Mesenchymal stem cell (in vitro differentiated cells and primary cell): ENCODE measurements at regions not wholly inside any gene's neighbourhood (a gene's known extent, or its start where the extent isn't known, plus 50 kb on each side); places are given as distances from the start of the nearest gene placed in this dataset.
A peak's percentile ranks its signal among the peaks of the same experiment; 100 is the strongest.
"Not testable (repeated sequence)": the region's sequence is repeated elsewhere in the genome, so short reads cannot be mapped to it uniquely, and the experiment has no call there.

Experiments
- DNase-seq: peaks from one replicate; pipeline ENCODE4 v3.0.0-alpha.2; 2013
- H2AFZ ChIP-seq: one replicate; pipeline ENCODE4 v1.6.1; 2013; ENCODE audit warnings: low read depth, mild to moderate bottlenecking, control low read depth, inconsistent platforms, low read length, moderate library complexity
- H2AK5ac ChIP-seq: 2 replicates; pipeline ENCODE4 v1.6.1; 2013; ENCODE audit warnings: low read length, moderate library complexity, mild to moderate bottlenecking, inconsistent platforms; ENCODE audit not compliant: severe bottlenecking
- H2BK120ac ChIP-seq: one replicate; pipeline ENCODE4 v1.6.1; 2013; ENCODE audit warnings: low read depth, mild to moderate bottlenecking, inconsistent platforms, low read length, moderate library complexity
- H2BK12ac ChIP-seq, 2 experiments: one replicate each; pipeline ENCODE4 v1.6.1; 2013; ENCODE audit warnings: inconsistent platforms in 2 of 2, low read length in 2 of 2, mild to moderate bottlenecking in 2 of 2, moderate library complexity in 2 of 2, control low read depth in 1 of 2
- H2BK15ac ChIP-seq: one replicate; pipeline ENCODE4 v1.6.1; 2013; ENCODE audit warnings: mild to moderate bottlenecking, low read depth, inconsistent platforms; ENCODE audit not compliant: poor library complexity, severe bottlenecking
- H2BK5ac ChIP-seq: 2 replicates; pipeline ENCODE4 v1.6.1; 2013; ENCODE audit warnings: low read depth, mild to moderate bottlenecking, low read length, control low read depth, inconsistent platforms; ENCODE audit not compliant: poor library complexity, severe bottlenecking
- H3K14ac ChIP-seq, 2 experiments: one replicate each; pipeline ENCODE4 v1.6.1; 2013; ENCODE audit warnings: inconsistent platforms in 2 of 2, low read length in 2 of 2, control low read depth in 1 of 2, mild to moderate bottlenecking in 1 of 2, moderate library complexity in 1 of 2
- H3K18ac ChIP-seq, 2 experiments: one replicate each; pipeline ENCODE4 v1.6.1; 2013; ENCODE audit warnings: inconsistent platforms in 2 of 2, low read length in 2 of 2, control low read depth in 1 of 2, low read depth in 1 of 2, mild to moderate bottlenecking in 1 of 2
- H3K23ac ChIP-seq, 2 experiments: one replicate each; pipeline ENCODE4 v1.6.1; 2013; ENCODE audit warnings: inconsistent platforms in 2 of 2, low read length in 2 of 2, mild to moderate bottlenecking in 2 of 2, moderate library complexity in 2 of 2, control low read depth in 1 of 2
- H3K27ac ChIP-seq: 2 replicates; pipeline ENCODE4 v1.5.1; 2013; ENCODE audit warnings: mild to moderate bottlenecking, moderate library complexity, low read length, control low read depth, inconsistent platforms; ENCODE audit not compliant: poor library complexity, severe bottlenecking
- H3K27me3 ChIP-seq, 2 experiments: 2 replicates each; pipeline versions ENCODE4 v1.6.1 to v1.7.0; 2013; ENCODE audit warnings: low read length in 2 of 2, mild to moderate bottlenecking in 2 of 2, moderate library complexity in 2 of 2, control low read depth in 1 of 2, inconsistent platforms in 1 of 2; ENCODE audit not compliant: control insufficient read depth in 1 of 2, insufficient read depth in 1 of 2
- H3K36me3 ChIP-seq, 2 experiments: 2 replicates each; pipeline versions ENCODE4 v1.6.1 to v1.7.0; 2013; ENCODE audit warnings: low read length in 2 of 2, control low read depth in 1 of 2, inconsistent platforms in 1 of 2, low read depth in 1 of 2, mild to moderate bottlenecking in 1 of 2; ENCODE audit not compliant: insufficient read depth in 2 of 2, control insufficient read depth in 1 of 2
- H3K4ac ChIP-seq, 2 experiments: one replicate each; pipeline ENCODE4 v1.6.1; 2013; ENCODE audit warnings: inconsistent platforms in 2 of 2, low read length in 2 of 2, mild to moderate bottlenecking in 2 of 2, moderate library complexity in 2 of 2, control low read depth in 1 of 2, low read depth in 1 of 2
- H3K4me1 ChIP-seq: 2 replicates; pipeline ENCODE4 v1.6.1; 2013; ENCODE audit warnings: low read depth, low read length, control low read depth; ENCODE audit not compliant: control insufficient read depth, insufficient read depth
- H3K4me2 ChIP-seq: 2 replicates; pipeline ENCODE4 v1.6.1; 2013; ENCODE audit warnings: low read length, mild to moderate bottlenecking, inconsistent platforms; ENCODE audit not compliant: poor library complexity, severe bottlenecking
- H3K4me3 ChIP-seq, 2 experiments: 2 replicates each; pipeline versions ENCODE4 v1.5.1 to v1.7.0; 2013; ENCODE audit warnings: low read length in 2 of 2, mild to moderate bottlenecking in 2 of 2, control low read depth in 1 of 2, low read depth in 1 of 2; ENCODE audit not compliant: insufficient read depth in 1 of 2
- H3K79me1 ChIP-seq: replicated peaks from 2 replicates; pipeline ENCODE4 v1.6.1; 2013; ENCODE audit warnings: mild to moderate bottlenecking, control low read depth, low read length, inconsistent platforms; ENCODE audit not compliant: poor library complexity, severe bottlenecking
- H3K9ac ChIP-seq: 2 replicates; pipeline ENCODE4 v1.7.0; 2013; ENCODE audit warnings: mild to moderate bottlenecking, low read length, moderate library complexity
- H3K9me3 ChIP-seq: 2 replicates; pipeline ENCODE4 v1.7.0; 2013; ENCODE audit warnings: mild to moderate bottlenecking, low read length; ENCODE audit not compliant: control insufficient read depth
- H4K8ac ChIP-seq: one replicate; pipeline ENCODE4 v1.6.1; 2013; ENCODE audit warnings: inconsistent platforms, mild to moderate bottlenecking, low read length, moderate library complexity
- H4K91ac ChIP-seq: one replicate; pipeline ENCODE4 v1.6.1; 2013; ENCODE audit warnings: mild to moderate bottlenecking, low read length, inconsistent platforms
- WGBS: methylation state at CpG from one replicate; pipeline ENCODE4 v1.1.7; 2013; ENCODE audit warnings: mixed read lengths; 5-methylcytosine and 5-hydroxymethylcytosine counted together

- H4K91ac ChIP-seq, H3K4me2 ChIP-seq, H3K14ac ChIP-seq, H2AK5ac ChIP-seq, H3K9me3 ChIP-seq, H3K4me3 ChIP-seq, H2BK15ac ChIP-seq, H4K8ac ChIP-seq, H2AFZ ChIP-seq, H2BK12ac ChIP-seq, H3K9ac ChIP-seq, H2BK120ac ChIP-seq, H3K4me1 ChIP-seq, H3K79me1 ChIP-seq, H3K4ac ChIP-seq, H3K18ac ChIP-seq, H2BK5ac ChIP-seq, H3K36me3 ChIP-seq, H3K27ac ChIP-seq, H3K23ac ChIP-seq: not testable (repeated sequence)
- peaks cover 0 to 36% of the 10 kb centered on the region in 2 experiments for H3K27me3 ChIP-seq
- WGBS, result 70% methylated on average over 4 of the region's 4 CpGs
- DNase-seq, result peak; percentile 56
Measured at GRCh38 chr6:156441-157140, 135.7 kb upstream of the DUSP22 start.

GRCh38 chr6:157176-157575 is 135.1 kb upstream of the DUSP22 start:
- not testable (repeated sequence) for H2AK5ac ChIP-seq, DNase-seq, H2BK120ac ChIP-seq, H3K4me3 ChIP-seq, H3K14ac ChIP-seq, H2BK12ac ChIP-seq, H3K36me3 ChIP-seq, H3K18ac ChIP-seq, H3K79me1 ChIP-seq, H4K8ac ChIP-seq, H3K4me2 ChIP-seq, H3K4me1 ChIP-seq, H2BK5ac ChIP-seq, H3K23ac ChIP-seq, H2AFZ ChIP-seq, H3K9ac ChIP-seq, H3K4ac ChIP-seq, H3K27ac ChIP-seq, H3K9me3 ChIP-seq, H4K91ac ChIP-seq, H2BK15ac ChIP-seq
- WGBS, result 56% methylated on average over 2 of the region's 4 CpGs
- peaks cover 0 to 34% of the 10 kb centered on the region in 2 experiments for H3K27me3 ChIP-seq

GRCh38 chr6:161657-162056 is 130.6 kb upstream of the DUSP22 start:
- H3K18ac ChIP-seq, H3K14ac ChIP-seq, H2BK120ac ChIP-seq, H2BK15ac ChIP-seq, H4K8ac ChIP-seq, H3K4me1 ChIP-seq, DNase-seq, H2AFZ ChIP-seq, H3K79me1 ChIP-seq, H2BK12ac ChIP-seq, H4K91ac ChIP-seq, H3K4me3 ChIP-seq, H3K9me3 ChIP-seq, H3K36me3 ChIP-seq, H3K27ac ChIP-seq, H3K4ac ChIP-seq, H2AK5ac ChIP-seq, H2BK5ac ChIP-seq, H3K4me2 ChIP-seq, H3K9ac ChIP-seq, H3K23ac ChIP-seq: not testable (repeated sequence)
- no CpG with 5 or more reads among the region's 2 CpGs for WGBS
- peaks cover 4 to 38% of the 10 kb centered on the region in 2 experiments for H3K27me3 ChIP-seq

- Histone ChIP-seq H3K4me1 (no peaks in the 10 kb centered on the region), H3K9ac (no peak overlapping the region), H3K9me3 (no peaks in the 10 kb centered on the region), H2AFZ (no peak overlapping the region), H3K36me3 (no peaks in the 10 kb centered on the region), H3K4me2 (no peak overlapping the region), H3K79me1 (no peaks in the 10 kb centered on the region), H3K4me3 (no peak overlapping the region), H4K91ac (no peak overlapping the region), H3K23ac (no peak overlapping the region), H2AK5ac (no peak overlapping the region), H2BK12ac (no peak overlapping the region), H2BK5ac (no peak overlapping the region), H2BK120ac (no peak overlapping the region), H2BK15ac (no peak overlapping the region), H3K14ac (no peak overlapping the region), H3K4ac (no peak overlapping the region), H3K27me3 (peaks cover 4 to 42% of the 10 kb centered on the region in 2 experiments), H3K27ac (no peak overlapping the region), H3K18ac (no peak overlapping the region), H4K8ac (no peak overlapping the region)
- WGBS, result 83% methylated on average over 7 of the region's 7 CpGs
- DNase-seq, result no peak
Measured at GRCh38 chr6:164720-165119, 127.6 kb upstream of the DUSP22 start.
